ENCODE measurements at regions not wholly inside any gene's neighbourhood (a gene's known extent, or its start where the extent isn't known, plus 50 kb on each side); places are given as distances from the start of the nearest gene placed in this dataset.
"Not testable (repeated sequence)": the region's sequence is repeated elsewhere in the genome, so short reads cannot be mapped to it uniquely, and the experiment has no call there.

DNA sequence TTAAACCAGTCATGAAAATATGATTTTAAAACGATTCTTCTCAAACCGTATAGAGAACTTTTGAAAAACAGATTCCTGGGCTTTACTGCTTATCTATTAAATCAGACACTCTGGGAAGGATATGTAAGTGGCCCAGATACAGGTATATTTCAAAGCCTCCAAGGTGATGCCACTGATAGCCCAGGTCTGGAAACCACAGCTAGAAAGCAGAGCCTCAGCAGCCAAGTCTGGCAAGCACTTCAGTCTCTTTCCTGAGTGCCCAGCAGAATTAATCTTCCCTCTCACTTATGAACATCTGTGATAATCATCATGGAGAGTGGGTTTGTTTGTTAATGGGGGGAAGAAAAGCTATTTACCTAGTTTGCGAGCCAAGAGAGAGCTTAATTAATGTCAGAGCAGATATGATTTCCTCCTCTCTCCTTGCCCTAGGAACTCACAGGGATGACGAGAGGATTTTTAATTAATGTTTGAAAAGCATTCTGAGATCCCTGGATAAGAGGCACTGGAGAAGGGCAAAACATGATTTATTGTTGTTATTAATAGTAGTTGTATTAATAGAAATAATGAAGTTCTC lies 368.4 kb downstream of the TLE1 start:
- no peaks in the 10 kb centered on the region for H3K4me1 ChIP-seq (ENCODE audit: insufficient read depth, low read length)
- H3K27ac ChIP-seq (ENCODE audit: low read depth, low read length): no peak overlapping the region
- no peak overlapping the region for H3K4me3 ChIP-seq (ENCODE audit: low read depth in 1 of 2, low read length in 2 of 2)
- H3K36me3 ChIP-seq (ENCODE audit: insufficient read depth, low read length): no peaks in the 10 kb centered on the region
- H3K9me3 ChIP-seq (ENCODE audit: low read length): peaks cover 6% of the 10 kb centered on the region
- H3K27me3 ChIP-seq (ENCODE audit: control insufficient read depth in 1 of 2, insufficient read depth in 2 of 2, low read length in 2 of 2): no peaks in the 10 kb centered on the region
- H3K9ac ChIP-seq (ENCODE audit: low read length): no peak overlapping the region

DNA sequence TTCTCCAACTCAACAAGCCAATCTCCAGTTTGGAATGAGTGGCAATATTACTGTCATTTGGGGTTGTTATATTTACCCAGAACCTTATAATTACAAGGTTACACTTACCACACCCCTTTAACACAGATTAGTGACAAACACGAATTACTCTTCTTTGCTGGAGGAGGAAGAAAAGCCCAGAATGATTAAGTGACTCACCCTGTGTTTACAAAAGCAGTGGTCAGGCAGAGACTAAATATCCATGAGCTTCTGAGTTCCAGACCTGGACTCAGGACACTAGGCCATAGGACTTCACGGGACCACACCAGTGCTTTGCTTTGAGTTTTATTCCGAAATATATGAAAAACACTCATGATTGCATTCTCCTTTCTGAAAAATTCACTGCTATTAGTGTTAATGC lies 370.8 kb downstream of the TLE1 start:
- Histone ChIP-seq H3K9me3 (ENCODE audit: low read length) (no peaks in the 10 kb centered on the region), H3K9ac (ENCODE audit: low read length) (no peak overlapping the region), H3K36me3 (ENCODE audit: insufficient read depth, low read length) (no peaks in the 10 kb centered on the region), H3K27ac (ENCODE audit: low read depth, low read length) (no peak overlapping the region), H3K4me3 (ENCODE audit: low read depth in 1 of 2, low read length in 2 of 2) (no peak overlapping the region), H3K4me1 (ENCODE audit: insufficient read depth, low read length) (no peaks in the 10 kb centered on the region), H3K27me3 (ENCODE audit: control insufficient read depth in 1 of 2, insufficient read depth in 2 of 2, low read length in 2 of 2) (no peaks in the 10 kb centered on the region)

- H3K4me1 ChIP-seq (ENCODE audit: insufficient read depth, low read length): no peaks in the 10 kb centered on the region
- H3K27me3 ChIP-seq (ENCODE audit: control insufficient read depth in 1 of 2, insufficient read depth in 2 of 2, low read length in 2 of 2): no peaks in the 10 kb centered on the region
- no peak overlapping the region for H3K9ac ChIP-seq (ENCODE audit: low read length)
- H3K36me3 ChIP-seq (ENCODE audit: insufficient read depth, low read length): no peaks in the 10 kb centered on the region
- no peaks in the 10 kb centered on the region for H3K9me3 ChIP-seq (ENCODE audit: low read length)
- no peak overlapping the region for H3K27ac ChIP-seq (ENCODE audit: low read depth, low read length)
- no peak overlapping the region for H3K4me3 ChIP-seq (ENCODE audit: low read depth in 1 of 2, low read length in 2 of 2)
Measured at GRCh38 chr9:81317939-81318338, 371.4 kb downstream of the TLE1 start.

DNA sequence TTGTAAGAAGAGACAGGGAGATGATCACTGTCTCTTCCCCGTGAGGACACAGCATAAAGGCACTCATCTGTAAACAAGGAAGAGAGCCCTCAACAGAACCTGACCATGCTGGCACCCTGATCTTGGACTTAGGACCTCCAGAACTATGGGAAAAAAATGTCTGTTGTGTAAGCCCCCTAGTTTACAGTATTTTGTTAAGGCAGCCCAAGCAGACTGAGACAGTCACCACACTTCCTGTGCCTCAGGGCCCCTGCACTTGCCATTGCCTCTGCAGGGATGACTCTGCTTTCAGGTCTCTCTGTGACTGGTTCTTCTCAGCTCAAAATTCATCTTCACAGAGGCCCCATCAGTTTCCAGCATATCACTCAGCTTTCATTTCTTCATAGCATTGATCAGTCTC lies 372.1 kb downstream of the TLE1 start:
- H3K36me3 ChIP-seq (ENCODE audit: insufficient read depth, low read length): no peaks in the 10 kb centered on the region
- no peak overlapping the region for H3K9ac ChIP-seq (ENCODE audit: low read length)

DNA sequence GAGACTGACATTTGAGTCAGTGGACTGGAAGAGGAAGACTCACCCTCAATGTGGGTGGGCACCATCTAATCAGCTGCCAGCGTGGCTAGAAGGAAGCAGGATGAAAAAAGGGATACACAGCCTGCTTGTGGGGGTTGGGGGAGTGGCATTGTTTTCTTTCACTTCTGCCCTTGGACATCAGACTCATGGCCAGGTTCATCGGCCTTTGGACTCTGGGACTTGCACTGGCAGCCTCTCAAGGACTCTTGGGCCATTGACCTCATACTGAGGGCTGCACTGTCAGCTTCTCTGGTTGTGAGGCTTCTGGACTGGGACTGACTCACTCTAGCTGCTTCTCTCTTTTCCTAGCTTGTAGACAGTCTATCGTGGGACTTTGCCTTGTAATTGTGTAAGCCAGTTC lies 374.9 kb downstream of the TLE1 start:
- Histone ChIP-seq H3K4me3 (ENCODE audit: low read depth in 1 of 2, low read length in 2 of 2) (no peak overlapping the region), H3K9ac (ENCODE audit: low read length) (no peak overlapping the region), H3K36me3 (ENCODE audit: insufficient read depth, low read length) (no peaks in the 10 kb centered on the region), H3K27ac (ENCODE audit: low read depth, low read length) (no peak overlapping the region), H3K4me1 (ENCODE audit: insufficient read depth, low read length) (no peaks in the 10 kb centered on the region), H3K9me3 (ENCODE audit: low read length) (no peaks in the 10 kb centered on the region), H3K27me3 (ENCODE audit: control insufficient read depth in 1 of 2, insufficient read depth in 2 of 2, low read length in 2 of 2) (no peaks in the 10 kb centered on the region)

More for the DNA sequence above, 372.1 kb downstream of the TLE1 start:
- Histone ChIP-seq H3K4me3 (ENCODE audit: low read depth in 1 of 2, low read length in 2 of 2) (no peak overlapping the region), H3K9me3 (ENCODE audit: low read length) (no peaks in the 10 kb centered on the region), H3K27me3 (ENCODE audit: control insufficient read depth in 1 of 2, insufficient read depth in 2 of 2, low read length in 2 of 2) (no peaks in the 10 kb centered on the region), H3K27ac (ENCODE audit: low read depth, low read length) (no peak overlapping the region), H3K4me1 (ENCODE audit: insufficient read depth, low read length) (no peaks in the 10 kb centered on the region)

DNA sequence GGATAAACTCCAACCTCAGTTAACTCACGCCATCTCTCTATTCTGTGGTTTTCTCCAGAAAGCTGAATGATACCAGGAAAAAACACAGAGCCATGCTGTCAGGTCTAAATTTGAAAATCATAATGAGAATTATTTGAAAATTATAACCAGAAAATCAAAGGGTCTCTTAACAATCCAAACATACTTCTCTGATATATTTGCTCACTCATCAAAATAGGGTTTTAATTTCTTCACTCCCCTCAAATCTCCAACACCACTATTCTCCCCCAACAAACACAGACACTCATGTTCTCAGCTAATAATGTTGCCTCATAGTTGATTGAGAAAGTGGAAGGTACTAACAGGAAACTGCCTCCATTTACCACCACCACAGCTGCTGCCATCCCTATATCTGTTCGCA lies 375.5 kb downstream of the TLE1 start:
- Histone ChIP-seq H3K9ac (ENCODE audit: low read length) (no peak overlapping the region), H3K4me1 (ENCODE audit: insufficient read depth, low read length) (no peaks in the 10 kb centered on the region), H3K4me3 (ENCODE audit: low read depth in 1 of 2, low read length in 2 of 2) (no peak overlapping the region), H3K9me3 (ENCODE audit: low read length) (no peaks in the 10 kb centered on the region), H3K27me3 (ENCODE audit: control insufficient read depth in 1 of 2, insufficient read depth in 2 of 2, low read length in 2 of 2) (no peaks in the 10 kb centered on the region), H3K27ac (ENCODE audit: low read depth, low read length) (no peak overlapping the region), H3K36me3 (ENCODE audit: insufficient read depth, low read length) (no peaks in the 10 kb centered on the region)

- Histone ChIP-seq H3K27me3 (ENCODE audit: control insufficient read depth in 1 of 2, insufficient read depth in 2 of 2, low read length in 2 of 2) (no peaks in the 10 kb centered on the region), H3K4me3 (ENCODE audit: low read depth in 1 of 2, low read length in 2 of 2) (no peak overlapping the region), H3K36me3 (ENCODE audit: insufficient read depth, low read length) (no peaks in the 10 kb centered on the region), H3K27ac (ENCODE audit: low read depth, low read length) (no peak overlapping the region), H3K4me1 (ENCODE audit: insufficient read depth, low read length) (no peaks in the 10 kb centered on the region), H3K9ac (ENCODE audit: low read length) (no peak overlapping the region), H3K9me3 (ENCODE audit: low read length) (no peaks in the 10 kb centered on the region)
Measured at GRCh38 chr9:81312346-81312745, 377.0 kb downstream of the TLE1 start.

DNA sequence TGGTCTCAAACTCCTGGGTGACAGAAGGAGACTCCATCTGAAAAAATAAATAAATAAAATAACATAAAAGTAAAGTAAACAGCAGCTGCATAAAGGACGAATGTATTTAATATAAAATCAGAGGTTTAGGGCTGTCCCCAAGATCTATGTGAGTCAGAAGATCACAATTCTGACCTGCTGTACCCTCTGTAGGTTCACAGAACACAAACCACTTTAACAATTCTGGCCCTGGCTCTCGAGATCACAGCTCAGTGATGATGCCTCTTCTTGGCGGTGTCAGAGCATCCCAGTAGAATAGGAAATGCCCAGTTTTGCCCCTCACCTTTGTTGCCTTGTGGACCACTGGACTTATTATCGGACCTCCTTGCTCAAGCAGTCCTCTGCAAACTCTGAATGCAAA lies 380.9 kb downstream of the TLE1 start:
- Histone ChIP-seq H3K9me3 (ENCODE audit: low read length) (no peaks in the 10 kb centered on the region), H3K36me3 (ENCODE audit: insufficient read depth, low read length) (no peaks in the 10 kb centered on the region), H3K4me1 (ENCODE audit: insufficient read depth, low read length) (no peaks in the 10 kb centered on the region), H3K27ac (ENCODE audit: low read depth, low read length) (no peak overlapping the region), H3K4me3 (ENCODE audit: low read depth in 1 of 2, low read length in 2 of 2) (no peak overlapping the region), H3K9ac (ENCODE audit: low read length) (no peak overlapping the region), H3K27me3 (ENCODE audit: control insufficient read depth in 1 of 2, insufficient read depth in 2 of 2, low read length in 2 of 2) (no peaks in the 10 kb centered on the region)

- not testable (repeated sequence) for H3K4me3 ChIP-seq (ENCODE audit: low read depth in 1 of 2, low read length in 2 of 2); H3K36me3 ChIP-seq (ENCODE audit: insufficient read depth, low read length); H3K9ac ChIP-seq (ENCODE audit: low read length); H3K27ac ChIP-seq (ENCODE audit: low read depth, low read length); H3K4me1 ChIP-seq (ENCODE audit: insufficient read depth, low read length); H3K27me3 ChIP-seq (ENCODE audit: control insufficient read depth in 1 of 2, insufficient read depth in 2 of 2, low read length in 2 of 2); H3K9me3 ChIP-seq (ENCODE audit: low read length)
Measured at GRCh38 chr9:81307791-81308190, 381.6 kb downstream of the TLE1 start.

DNA sequence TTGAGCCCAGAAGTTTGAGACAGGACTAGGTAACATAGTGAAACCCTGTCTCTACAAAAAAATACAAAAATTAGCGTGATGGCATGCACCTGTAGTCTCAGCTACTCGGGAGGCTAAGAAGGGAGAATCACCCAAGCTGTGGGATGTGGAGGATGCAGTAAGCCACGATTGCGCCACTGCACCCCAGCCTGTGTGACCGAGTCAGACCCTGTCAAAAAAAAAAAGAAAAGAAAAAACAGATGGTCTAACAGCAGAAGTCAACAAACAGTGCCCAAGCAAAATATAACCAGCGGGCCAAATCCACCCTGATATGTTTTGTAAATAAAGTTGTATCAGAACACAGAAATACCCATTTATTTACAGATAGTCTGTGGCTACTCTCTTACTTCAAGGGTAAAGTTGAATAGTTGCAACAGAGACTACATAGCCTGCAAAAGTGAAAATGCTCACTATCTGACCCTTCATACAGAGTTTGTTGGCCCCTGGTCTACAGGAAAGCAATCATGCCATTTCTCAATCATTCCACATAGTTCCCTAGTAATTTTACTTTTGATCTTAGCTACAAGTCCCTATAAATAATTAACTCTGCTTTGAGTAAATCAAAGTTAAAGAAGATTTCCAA lies 383.7 kb downstream of the TLE1 start:
- Histone ChIP-seq H3K9ac (ENCODE audit: low read length) (no peak overlapping the region), H3K4me3 (ENCODE audit: low read depth in 1 of 2, low read length in 2 of 2) (no peak overlapping the region), H3K36me3 (ENCODE audit: insufficient read depth, low read length) (no peaks in the 10 kb centered on the region), H3K27ac (ENCODE audit: low read depth, low read length) (no peak overlapping the region), H3K4me1 (ENCODE audit: insufficient read depth, low read length) (no peaks in the 10 kb centered on the region), H3K9me3 (ENCODE audit: low read length) (no peaks in the 10 kb centered on the region), H3K27me3 (ENCODE audit: control insufficient read depth in 1 of 2, insufficient read depth in 2 of 2, low read length in 2 of 2) (no peaks in the 10 kb centered on the region)

- Histone ChIP-seq H3K27me3 (ENCODE audit: control insufficient read depth in 1 of 2, insufficient read depth in 2 of 2, low read length in 2 of 2) (no peaks in the 10 kb centered on the region), H3K4me1 (ENCODE audit: insufficient read depth, low read length) (no peaks in the 10 kb centered on the region), H3K36me3 (ENCODE audit: insufficient read depth, low read length) (no peaks in the 10 kb centered on the region), H3K4me3 (ENCODE audit: low read depth in 1 of 2, low read length in 2 of 2) (no peak overlapping the region), H3K9me3 (ENCODE audit: low read length) (peaks cover 4% of the 10 kb centered on the region), H3K27ac (ENCODE audit: low read depth, low read length) (no peak overlapping the region), H3K9ac (ENCODE audit: low read length) (no peak overlapping the region)
Measured at GRCh38 chr9:81303658-81304057, 385.7 kb downstream of the TLE1 start.

DNA sequence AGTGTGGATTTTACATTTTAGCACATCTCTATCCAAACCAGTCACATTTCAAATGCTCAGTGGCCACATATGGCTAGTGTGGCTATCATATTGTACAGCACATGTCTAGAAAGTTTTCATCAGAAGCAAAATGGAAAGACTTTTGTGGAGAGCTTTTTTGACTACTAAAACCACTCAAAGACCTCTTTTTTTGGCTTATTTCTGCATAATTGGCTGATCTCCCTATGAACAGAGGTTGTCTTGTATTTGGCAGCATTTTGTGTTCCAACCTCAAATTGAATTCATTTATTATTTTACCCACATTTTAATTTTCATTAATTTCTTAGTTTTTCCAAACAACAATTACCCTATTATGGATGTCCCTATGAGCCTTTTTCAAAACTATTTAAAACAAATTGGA lies 395.7 kb downstream of the TLE1 start:
- no peaks in the 10 kb centered on the region for H3K9me3 ChIP-seq (ENCODE audit: low read length)
- H3K27me3 ChIP-seq (ENCODE audit: control insufficient read depth in 1 of 2, insufficient read depth in 2 of 2, low read length in 2 of 2): no peaks in the 10 kb centered on the region
- no peak overlapping the region for H3K27ac ChIP-seq (ENCODE audit: low read depth, low read length)
- no peaks in the 10 kb centered on the region for H3K36me3 ChIP-seq (ENCODE audit: insufficient read depth, low read length)
- no peak overlapping the region for H3K4me3 ChIP-seq (ENCODE audit: low read depth in 1 of 2, low read length in 2 of 2)
- H3K9ac ChIP-seq (ENCODE audit: low read length): no peak overlapping the region
- no peaks in the 10 kb centered on the region for H3K4me1 ChIP-seq (ENCODE audit: insufficient read depth, low read length)

All from muscle layer of colon (tissue), 2 donors.